Thymus (tissue), 11 donors: ENCODE measurements at regions not wholly inside any gene's neighbourhood (a gene's known extent, or its start where the extent isn't known, plus 50 kb on each side); places are given as distances from the start of the nearest gene placed in this dataset.

Source experiments
- DNase-seq, 9 donors: peaks; one replicate each; pipeline ENCODE4 v3.0.0-alpha.2; 2013; ENCODE audit warnings: low spot score in 9 of 9, low read depth in 6 of 9, missing footprints in 1 of 9
- H3K27ac ChIP-seq, 2 donors: one replicate each; pipeline ENCODE4 v1.5.1; 2013; ENCODE audit warnings: control low read depth in 1 of 2, low read depth in 1 of 2, low read length in 1 of 2, mild to moderate bottlenecking in 1 of 2, moderate library complexity in 1 of 2
- H3K27me3 ChIP-seq, 2 donors: one replicate each; pipeline ENCODE4 v1.5.1; 2013; ENCODE audit warnings: low read length in 1 of 2; ENCODE audit not compliant: control insufficient read depth in 2 of 2, insufficient read depth in 1 of 2
- H3K36me3 ChIP-seq, 2 donors: one replicate each; pipeline ENCODE4 v1.5.1; 2013; ENCODE audit warnings: low read length in 1 of 2, mild to moderate bottlenecking in 1 of 2, moderate library complexity in 1 of 2; ENCODE audit not compliant: control insufficient read depth in 2 of 2, insufficient read depth in 2 of 2
- H3K4me1 ChIP-seq, 2 donors: one replicate each; pipeline ENCODE4 v1.5.1; 2013; ENCODE audit warnings: low read length in 2 of 2; ENCODE audit not compliant: control insufficient read depth in 2 of 2, insufficient read depth in 2 of 2
- H3K4me3 ChIP-seq, 2 donors: one replicate each; pipeline ENCODE4 v1.5.1; 2013; ENCODE audit warnings: low read length in 2 of 2, control low read depth in 1 of 2, mild to moderate bottlenecking in 1 of 2
- H3K9me3 ChIP-seq, 2 donors: one replicate each; pipeline ENCODE4 v1.5.1; 2013; ENCODE audit warnings: low read length in 1 of 2, mild to moderate bottlenecking in 1 of 2; ENCODE audit not compliant: control insufficient read depth in 2 of 2, insufficient read depth in 1 of 2
- WGBS: extraction: QIAGEN DNeasy Blood & Tissue Kit; methylation state at CpG from one replicate; pipeline ENCODE4 v1.1.7; 2013; 5-methylcytosine and 5-hydroxymethylcytosine counted together
- donor health status: healthy.

- Histone ChIP-seq H3K27me3 (no peaks in the 10 kb centered on the region), H3K9me3 (no peaks in the 10 kb centered on the region), H3K4me1 (no peaks in the 10 kb centered on the region), H3K36me3 (no peaks in the 10 kb centered on the region), H3K4me3 (no peak overlapping the region), H3K27ac (no peak overlapping the region)
- DNase-seq = no peak
- WGBS = 70% methylated on average over 5 of the region's 5 CpGs
These were observed 89.0 kb upstream of the TCERG1L start for GRCh38 chr10:131400513-131400912.

GRCh38 chr10:131402771-131403650, 91.5 kb upstream of the TCERG1L start:
- H3K27ac ChIP-seq = no peak overlapping the region
- H3K4me3 ChIP-seq = no peak overlapping the region
- H3K27me3 ChIP-seq = no peaks in the 10 kb centered on the region
- H3K9me3 ChIP-seq = no peaks in the 10 kb centered on the region
- 90% methylated on average over 36 of the region's 36 CpGs for WGBS
- no peaks in the 10 kb centered on the region for H3K4me1 ChIP-seq
- DNase-seq = no peak
- no peaks in the 10 kb centered on the region for H3K36me3 ChIP-seq

GRCh38 chr10:131403936-131404335, 92.4 kb upstream of the TCERG1L start:
- Histone ChIP-seq H3K27me3 (no peaks in the 10 kb centered on the region), H3K27ac (no peak overlapping the region), H3K9me3 (no peaks in the 10 kb centered on the region), H3K36me3 (no peaks in the 10 kb centered on the region), H3K4me1 (no peaks in the 10 kb centered on the region), H3K4me3 (no peak overlapping the region)
- DNase-seq = no peak
- WGBS = 87% methylated on average over 7 of the region's 7 CpGs

- WGBS = 95% methylated on average over 10 of the region's 10 CpGs
These were observed 93.4 kb upstream of the TCERG1L start for GRCh38 chr10:131404886-131405285.

GRCh38 chr10:131406676-131407392, 95.3 kb upstream of the TCERG1L start:
- H3K9me3 ChIP-seq = no peaks in the 10 kb centered on the region
- H3K36me3 ChIP-seq = no peaks in the 10 kb centered on the region
- H3K27me3 ChIP-seq = no peaks in the 10 kb centered on the region
- H3K4me3 ChIP-seq = no peak overlapping the region
- no peak for DNase-seq
- 91% methylated on average over 17 of the region's 17 CpGs for WGBS
- no peak overlapping the region for H3K27ac ChIP-seq
- H3K4me1 ChIP-seq = no peaks in the 10 kb centered on the region

More at GRCh38 chr10:131404886-131405285, 93.4 kb upstream of the TCERG1L start:
- Histone ChIP-seq H3K4me3 (no peak overlapping the region), H3K4me1 (no peaks in the 10 kb centered on the region), H3K36me3 (no peaks in the 10 kb centered on the region), H3K27ac (no peak overlapping the region), H3K27me3 (no peaks in the 10 kb centered on the region), H3K9me3 (no peaks in the 10 kb centered on the region)
- DNase-seq = no peak

GRCh38 chr10:131418681-131419080, 107.2 kb upstream of the TCERG1L start:
- WGBS = 93% methylated on average over 5 of the region's 5 CpGs
- H3K9me3 ChIP-seq = no peaks in the 10 kb centered on the region
- H3K4me3 ChIP-seq = no peak overlapping the region
- H3K27me3 ChIP-seq = no peaks in the 10 kb centered on the region
- no peak for DNase-seq
- no peak overlapping the region for H3K27ac ChIP-seq
- no peaks in the 10 kb centered on the region for H3K4me1 ChIP-seq
- H3K36me3 ChIP-seq = no peaks in the 10 kb centered on the region

- no peaks in the 10 kb centered on the region for H3K36me3 ChIP-seq
- no peaks in the 10 kb centered on the region for H3K4me1 ChIP-seq
- no peaks in the 10 kb centered on the region for H3K9me3 ChIP-seq
- H3K27ac ChIP-seq = no peak overlapping the region
- DNase-seq = no peak
- WGBS = 95% methylated on average over 22 of the region's 22 CpGs
- H3K4me3 ChIP-seq = no peak overlapping the region
- no peaks in the 10 kb centered on the region for H3K27me3 ChIP-seq
These were observed 108.3 kb upstream of the TCERG1L start for GRCh38 chr10:131419797-131420196.

- Histone ChIP-seq H3K4me3 (no peak overlapping the region), H3K36me3 (no peaks in the 10 kb centered on the region), H3K27me3 (no peaks in the 10 kb centered on the region), H3K27ac (no peak overlapping the region), H3K9me3 (no peaks in the 10 kb centered on the region), H3K4me1 (no peaks in the 10 kb centered on the region)
- DNase-seq = no peak
- WGBS = 98% methylated on average over 1 of the region's 1 CpG
These were observed 109.3 kb upstream of the TCERG1L start for GRCh38 chr10:131420867-131421266.

- 89% methylated on average over 5 of the region's 5 CpGs for WGBS
- H3K4me3 ChIP-seq = no peak overlapping the region
These were observed 109.9 kb upstream of the TCERG1L start for GRCh38 chr10:131421381-131421780.

More at GRCh38 chr10:131421381-131421780, 109.9 kb upstream of the TCERG1L start:
- H3K27me3 ChIP-seq = no peaks in the 10 kb centered on the region
- no peak overlapping the region for H3K27ac ChIP-seq
- H3K36me3 ChIP-seq = no peaks in the 10 kb centered on the region
- no peaks in the 10 kb centered on the region for H3K4me1 ChIP-seq
- no peak for DNase-seq
- no peaks in the 10 kb centered on the region for H3K9me3 ChIP-seq
